ENCODE measurements at regions not wholly inside any gene's neighbourhood (a gene's known extent, or its start where the extent isn't known, plus 50 kb on each side); places are given as distances from the start of the nearest gene placed in this dataset.
"Not testable (repeated sequence)": the region's sequence is repeated elsewhere in the genome, so short reads cannot be mapped to it uniquely, and the experiment has no call there.

DNA sequence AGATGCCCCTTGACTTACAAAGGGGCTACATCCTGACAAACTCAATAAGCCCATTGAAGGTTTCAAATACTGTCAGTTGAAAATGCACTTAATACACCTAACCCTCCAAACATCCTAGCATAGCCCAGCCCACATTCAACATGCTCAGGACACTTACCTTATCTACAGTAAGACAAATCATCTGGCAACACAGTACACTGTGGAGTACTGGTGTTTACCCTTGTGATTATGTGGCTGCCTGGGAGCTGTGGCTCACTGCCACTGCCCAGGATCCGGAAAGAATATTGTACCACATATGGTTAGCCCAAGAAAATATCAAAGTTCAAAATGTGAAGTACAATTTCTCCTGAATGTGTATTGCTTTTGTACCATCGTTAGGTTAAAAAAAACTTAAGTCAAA, 562.2 kb downstream of the HTR1A start:
- no peak for DNase-seq (ENCODE audit: unreplicated experiment)
- Mint-ChIP-seq H3K4me3 (ENCODE audit: unreplicated experiment) (no peak overlapping the region), H3K27me3 (ENCODE audit: insufficient read depth, unreplicated experiment) (peaks cover 12% of the 10 kb centered on the region), H3K9me3 (ENCODE audit: unreplicated experiment) (no peaks in the 10 kb centered on the region), H3K27ac (ENCODE audit: low read depth, unreplicated experiment) (no peak overlapping the region), H3K36me3 (ENCODE audit: insufficient read depth, unreplicated experiment) (no peaks in the 10 kb centered on the region), H3K4me1 (ENCODE audit: insufficient read depth, unreplicated experiment) (no peaks in the 10 kb centered on the region)
- no TSS peak for BruUV-seq (replicated peaks)
- no peak for TF ChIP-seq CTCF (IDR thresholded peaks at IDR 0.05; ENCODE audit: unreplicated experiment)
- CTCF ChIA-PET: interaction anchor here (0.6 to 4.3 kb wide), 14 partner anchors 9 to 697 kb away, joined by 3 to 45 read pairs (median 4); partner anchors contain the start of gene HTR1A
- intact Hi-C loops (cut with micrococcal nuclease): loop anchor here (2.0 to 10.0 kb wide), 5 partner anchors 255 to 807 kb away; no protein-coding TSS in a partner anchor
- POLR2A ChIA-PET: no interaction called here

DNA sequence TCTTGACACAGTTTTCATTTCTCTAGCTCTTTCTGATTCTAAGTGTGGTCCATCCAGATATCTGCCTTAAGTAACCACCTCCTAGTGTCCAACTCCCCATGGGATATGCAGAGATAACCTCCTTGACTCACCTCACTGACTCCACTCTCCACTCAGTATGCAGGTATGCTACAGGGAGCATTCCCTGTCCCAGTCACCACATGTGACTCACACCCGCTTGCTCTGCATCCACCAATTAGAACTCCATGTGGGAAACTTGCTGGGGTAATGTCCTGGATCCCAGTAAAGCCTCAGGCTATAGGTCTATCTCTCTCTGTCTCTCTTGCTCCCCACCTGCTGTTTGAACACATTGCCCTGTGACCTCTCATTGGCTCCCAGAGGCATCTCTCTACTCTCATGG, 563.9 kb downstream of the HTR1A start:
- BruUV-seq (replicated peaks): no TSS peak
- Mint-ChIP-seq H3K9me3 (ENCODE audit: unreplicated experiment) (no peaks in the 10 kb centered on the region), H3K4me1 (ENCODE audit: insufficient read depth, unreplicated experiment) (no peaks in the 10 kb centered on the region), H3K27ac (ENCODE audit: low read depth, unreplicated experiment) (no peak overlapping the region), H3K4me3 (ENCODE audit: unreplicated experiment) (no peak overlapping the region), H3K36me3 (ENCODE audit: insufficient read depth, unreplicated experiment) (no peaks in the 10 kb centered on the region), H3K27me3 (ENCODE audit: insufficient read depth, unreplicated experiment) (peaks cover 2% of the 10 kb centered on the region)
- ChIA-PET CTCF (interaction anchor here (0.6 to 3.4 kb wide), 3 partner anchors 14 to 565 kb away, joined by 3 to 45 read pairs (median 3); partner anchors contain the start of gene HTR1A), POLR2A (no interaction called here)
- TF ChIP-seq CTCF (IDR thresholded peaks at IDR 0.05; ENCODE audit: unreplicated experiment): no peak
- intact Hi-C loops (cut with micrococcal nuclease): no loop called here
- DNase-seq (ENCODE audit: unreplicated experiment): peak; percentile 27

DNA sequence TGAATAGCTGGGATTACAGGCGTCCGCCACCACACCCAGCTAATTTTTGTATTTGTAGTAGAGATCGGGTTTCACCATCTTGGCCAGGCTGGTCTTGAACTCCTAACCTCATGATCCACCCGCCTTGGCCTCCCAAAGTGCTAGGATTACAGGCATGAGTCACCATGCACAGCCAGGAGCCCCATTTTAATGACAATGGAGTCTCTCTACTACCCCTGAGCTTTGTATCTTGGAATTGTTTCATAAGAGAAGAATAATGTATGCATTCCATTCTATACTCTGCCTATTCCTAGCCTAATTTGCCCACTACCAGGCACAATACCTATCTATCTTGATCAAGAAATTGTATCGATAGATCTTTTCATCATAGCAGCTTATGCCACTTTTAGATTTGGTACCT, 574.1 kb downstream of the HTR1A start:
- H3K36me3 Mint-ChIP-seq (ENCODE audit: insufficient read depth, unreplicated experiment); H3K9me3 Mint-ChIP-seq (ENCODE audit: unreplicated experiment); H3K4me3 Mint-ChIP-seq (ENCODE audit: unreplicated experiment); BruUV-seq (replicated peaks); H3K27ac Mint-ChIP-seq (ENCODE audit: low read depth, unreplicated experiment); intact Hi-C loops (cut with micrococcal nuclease); POLR2A ChIA-PET; H3K4me1 Mint-ChIP-seq (ENCODE audit: insufficient read depth, unreplicated experiment); H3K27me3 Mint-ChIP-seq (ENCODE audit: insufficient read depth, unreplicated experiment); DNase-seq (ENCODE audit: unreplicated experiment): not testable (repeated sequence)
- CTCF ChIA-PET: interaction anchor here (0.5 to 1.3 kb wide), 3 partner anchors 13 to 606 kb away, joined by 3 to 8 read pairs (median 4); no protein-coding TSS in a partner anchor

DNA sequence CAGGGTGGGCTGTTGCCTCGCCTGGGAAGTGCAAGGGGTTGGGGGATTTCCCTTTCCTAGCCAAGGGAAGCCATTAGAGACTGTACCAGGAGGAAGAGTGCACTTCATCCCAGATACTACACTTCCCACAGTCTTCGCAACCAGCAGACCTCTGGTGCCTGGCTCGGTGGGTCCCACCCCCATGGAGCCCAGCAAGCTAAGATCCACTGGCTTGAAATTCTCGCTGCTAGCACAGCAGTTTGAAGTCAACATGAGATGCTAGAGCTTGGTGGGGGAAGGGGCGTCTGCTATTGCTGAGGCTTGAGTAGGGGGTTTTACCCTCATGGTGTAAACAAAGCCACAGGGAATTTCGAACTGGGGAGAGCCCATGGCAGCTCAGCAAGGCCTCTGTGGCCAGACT, 586.4 kb downstream of the HTR1A start:
- no peak for TF ChIP-seq CTCF (IDR thresholded peaks at IDR 0.05; ENCODE audit: unreplicated experiment)
- Mint-ChIP-seq H3K36me3 (ENCODE audit: insufficient read depth, unreplicated experiment) (no peaks in the 10 kb centered on the region), H3K4me1 (ENCODE audit: insufficient read depth, unreplicated experiment) (no peaks in the 10 kb centered on the region), H3K9me3 (ENCODE audit: unreplicated experiment) (peaks cover 6% of the 10 kb centered on the region), H3K4me3 (ENCODE audit: unreplicated experiment) (no peak overlapping the region), H3K27ac (ENCODE audit: low read depth, unreplicated experiment) (no peak overlapping the region), H3K27me3 (ENCODE audit: insufficient read depth, unreplicated experiment) (no peaks in the 10 kb centered on the region)
- no peak for DNase-seq (ENCODE audit: unreplicated experiment)
- BruUV-seq (replicated peaks): no TSS peak
- ChIA-PET CTCF (interaction anchor here (0.6 to 1.1 kb wide), 3 partner anchors 17 to 470 kb away, joined by 3 read pairs; no protein-coding TSS in a partner anchor), POLR2A (no interaction called here)
- intact Hi-C loops (cut with micrococcal nuclease): no loop called here

GRCh38 chr5:63374085-63374484, 588.2 kb downstream of the HTR1A start:
- no peak overlapping the region for H3K4me3 Mint-ChIP-seq (ENCODE audit: unreplicated experiment)
- no peaks in the 10 kb centered on the region for H3K36me3 Mint-ChIP-seq (ENCODE audit: insufficient read depth, unreplicated experiment)
- CTCF ChIA-PET: no interaction called here
- intact Hi-C loops (cut with micrococcal nuclease): no loop called here
- DNase-seq (ENCODE audit: unreplicated experiment): no peak
- no peaks in the 10 kb centered on the region for H3K27me3 Mint-ChIP-seq (ENCODE audit: insufficient read depth, unreplicated experiment)
- BruUV-seq (replicated peaks): no TSS peak
- TF ChIP-seq CTCF (IDR thresholded peaks at IDR 0.05; ENCODE audit: unreplicated experiment): no peak
- H3K9me3 Mint-ChIP-seq (ENCODE audit: unreplicated experiment): peaks cover 6% of the 10 kb centered on the region
- POLR2A ChIA-PET: no interaction called here
- H3K27ac Mint-ChIP-seq (ENCODE audit: low read depth, unreplicated experiment): no peak overlapping the region
- H3K4me1 Mint-ChIP-seq (ENCODE audit: insufficient read depth, unreplicated experiment): no peaks in the 10 kb centered on the region

All from MCF 10A (cell line).